HCT116 (cell line): ENCODE measurements at regions not wholly inside any gene's neighbourhood (a gene's known extent, or its start where the extent isn't known, plus 50 kb on each side); places are given as distances from the start of the nearest gene placed in this dataset.

ENCODE experiments used
- ATAC-seq: fragments of 200-7000 bp; cut with Tn5 transposase; 2 replicates; pipeline ENCODE4 v1.9.1; 2020; ENCODE audit warnings: mild to moderate bottlenecking, moderate library complexity
- BruUV-seq: library from RNA; stranded (reverse); fragments of 400-500 nt; replicated peaks from 2 replicates; lab custom pipeline; 2021; lab: Mats Ljungman, UMichigan
- CTCF ChIA-PET: fragments of 300-600 bp; sonication (Branson Sonifier 250); formaldehyde crosslinking; loops from one replicate; lab custom pipeline; 2021; ENCODE audit warnings: antibody characterized with exemption; lab: Charles Lee
- POLR2A ChIA-PET: fragments of 300-600, 350-600 bp; sonication (Branson Sonifier 250); formaldehyde crosslinking; loops from one replicate; lab custom pipeline; 2021; ENCODE audit warnings: antibody characterized with exemption; lab: Charles Lee
- RAD21 ChIA-PET, 2 experiments: fragments of 300-600 bp; sonication (Branson Sonifier 250); formaldehyde crosslinking; loops; one replicate each; lab custom pipeline; 2023; ENCODE audit warnings: low total read pairs in 2 of 2; ENCODE audit not compliant: uncharacterized antibody in 2 of 2, unreplicated experiment in 2 of 2, low non-redundant PET in 1 of 2; lab: Charles Lee
- DNase-seq: peaks from one replicate; pipeline ENCODE4 v3.0.0-alpha.2; 2010; ENCODE audit warnings: low read depth, low spot score
- H2AFZ ChIP-seq: fragments of 200-600 bp; shearing (Covaris generic), sonication (generic); 2 replicates; pipeline ENCODE4 v1.6.1; 2017; ENCODE audit warnings: low read depth, mixed run types, mixed read lengths, antibody characterized with exemption, low read length; ENCODE audit not compliant: poor library complexity, severe bottlenecking
- H3K27ac ChIP-seq: 2 replicates; pipeline ENCODE4 v1.5.1; 2012; ENCODE audit warnings: low read depth, low read length
- H3K27me3 ChIP-seq: fragments of 200-600 bp; sonication (generic); 2 replicates; pipeline ENCODE4 v1.6.1; 2016; ENCODE audit warnings: mixed run types, low read length, mixed read lengths; ENCODE audit not compliant: insufficient read depth
- H3K36me3 ChIP-seq, 2 experiments: fragments of 200-500 bp in 1 of 2; fragments of 200-600 bp in 1 of 2; sonication (Bioruptor generic) in 1 of 2; sonication (generic) in 1 of 2; 2 replicates each; pipeline versions ENCODE4 v1.5.1 to v1.6.1; 2014 to 2016; ENCODE audit warnings: low read length in 2 of 2, inconsistent platforms in 1 of 2, mixed read lengths in 1 of 2, mixed run types in 1 of 2; ENCODE audit not compliant: insufficient read depth in 2 of 2, control insufficient read depth in 1 of 2
- H3K4me1 ChIP-seq, 2 experiments: fragments of 200-600 bp in 1 of 2; sonication (generic) in 1 of 2; 2 replicates each; pipeline versions ENCODE4 v1.5.1 to v1.6.1; 2012 to 2017; ENCODE audit warnings: low read length in 2 of 2, inconsistent platforms in 1 of 2, mild to moderate bottlenecking in 1 of 2, mixed read lengths in 1 of 2, mixed run types in 1 of 2, moderate library complexity in 1 of 2; ENCODE audit not compliant: insufficient read depth in 2 of 2, control insufficient read depth in 1 of 2
- H3K4me2 ChIP-seq: fragments of 200-600 bp; sonication (generic); 2 replicates; pipeline ENCODE4 v1.6.1; 2017; ENCODE audit warnings: mixed run types, low read length, mixed read lengths
- H3K4me3 ChIP-seq, 2 experiments: fragments of 200-600 bp in 1 of 2; sonication (generic) in 1 of 2; replicated peaks in 1 of 2; 2 replicates each; pipeline ENCODE4 v1.5.1; 2011 to 2016; ENCODE audit warnings: low read length in 2 of 2, control low read depth in 1 of 2, low read depth in 1 of 2, mild to moderate bottlenecking in 1 of 2, mixed read lengths in 1 of 2, mixed run types in 1 of 2
- H3K79me2 ChIP-seq: fragments of 200-600 bp; sonication (generic); 2 replicates; pipeline ENCODE4 v1.6.1; 2017; ENCODE audit warnings: mild to moderate bottlenecking, mixed run types, low read length, moderate library complexity, mixed read lengths; ENCODE audit not compliant: insufficient read depth
- H3K9ac ChIP-seq: fragments of 200-600 bp; sonication (generic); 2 replicates; pipeline ENCODE4 v1.6.1; 2016; ENCODE audit warnings: low read length, mixed read lengths
- H3K9me2 ChIP-seq: fragments of 200-600 bp; sonication (generic), shearing (Covaris generic); 2 replicates; pipeline ENCODE4 v1.6.1; 2017; ENCODE audit warnings: mixed run types, mild to moderate bottlenecking, moderate library complexity; ENCODE audit not compliant: insufficient read depth
- H3K9me3 ChIP-seq, 2 experiments: fragments of 200-500 bp in 1 of 2; fragments of 200-600 bp in 1 of 2; sonication (Bioruptor generic) in 1 of 2; sonication (generic) in 1 of 2; 2 replicates each; pipeline ENCODE4 v1.6.1; 2014 to 2017; ENCODE audit warnings: low read length in 2 of 2, mixed read lengths in 2 of 2, inconsistent platforms in 1 of 2, low read depth in 1 of 2, mild to moderate bottlenecking in 1 of 2, mixed run types in 1 of 2, moderate library complexity in 1 of 2; ENCODE audit not compliant: control insufficient read depth in 1 of 2, insufficient read depth in 1 of 2
- H4K20me1 ChIP-seq: fragments of 200-600 bp; sonication (generic), shearing (Covaris generic); 2 replicates; pipeline ENCODE4 v1.6.1; 2017; ENCODE audit warnings: mixed run types, mild to moderate bottlenecking, moderate library complexity; ENCODE audit not compliant: insufficient read depth
- EZH2 ChIP-seq: fragments of 200-600 bp; sonication (generic); IDR thresholded peaks from 2 replicates; pipeline ENCODE4 v1.6.1; 2017; ENCODE audit warnings: antibody characterized with exemption, mixed run types
- EZH2phosphoT487 ChIP-seq: fragments of 200-600 bp; IDR thresholded peaks from 2 replicates; pipeline ENCODE4 v1.6.1; 2018; ENCODE audit warnings: antibody characterized with exemption, borderline replicate concordance
- FOSL1 ChIP-seq: IDR thresholded peaks from 2 replicates; pipeline ENCODE4 v1.6.1; 2012; ENCODE audit warnings: low read depth
- JUND ChIP-seq: IDR thresholded peaks from 2 replicates; pipeline ENCODE4 v1.6.1; 2012
- POLR2A ChIP-seq: IDR thresholded peaks from 2 replicates; pipeline ENCODE4 v1.7.0; 2011; ENCODE audit warnings: borderline replicate concordance; ENCODE audit not compliant: insufficient read depth, insufficient read length; ENCODE audit errors: extremely low read depth
- POLR2AphosphoS5 ChIP-seq: IDR thresholded peaks from 2 replicates; pipeline ENCODE4 v1.6.1; 2011; ENCODE audit warnings: mild to moderate bottlenecking, low read depth, low read length, moderate library complexity
- SIN3A ChIP-seq: IDR thresholded peaks from 2 replicates; pipeline ENCODE4 v1.6.1; 2012; ENCODE audit warnings: low read depth
- SRF ChIP-seq: IDR thresholded peaks from 2 replicates; pipeline ENCODE4 v1.6.1; 2012; ENCODE audit warnings: low read depth
- TCF7L2 ChIP-seq: IDR thresholded peaks from 2 replicates; pipeline ENCODE4 v1.7.0; 2011; ENCODE audit warnings: borderline replicate concordance, inconsistent platforms; ENCODE audit not compliant: insufficient read depth, insufficient read length; ENCODE audit errors: extremely low read depth
- YY1 ChIP-seq: IDR thresholded peaks from 2 replicates; pipeline ENCODE4 v1.6.1; 2011; ENCODE audit warnings: low read length, low read depth, moderate library complexity, mild to moderate bottlenecking; ENCODE audit not compliant: insufficient replicate concordance; ENCODE audit errors: extremely low read depth
- ZFX ChIP-seq: fragments of 450-650 bp; IDR thresholded peaks from 2 replicates; pipeline ENCODE4 v1.6.1; 2017
- ZNF274 ChIP-seq: fragments of 200-500 bp; sonication (Bioruptor generic); IDR thresholded peaks from 2 replicates; pipeline ENCODE4 v1.6.1; 2014; ENCODE audit warnings: mild to moderate bottlenecking, low read depth, low read length, inconsistent platforms
- intact Hi-C: fragments of 100-400 bp; cut with micrococcal nuclease; formaldehyde crosslinking; loops from 2 replicates; pipeline ENCODE4 v1.10.0; 2022
- TF ChIP-seq, protein P1 (sequence below): IDR thresholded peaks from 2 replicates; pipeline ENCODE4 v1.6.1; 2012; ENCODE audit warnings: low read depth
- TF ChIP-seq, protein P2 (sequence below), 3 experiments: fragments of 200-600 bp in 1 of 3; sonication (generic) in 1 of 3; IDR thresholded peaks in 2 of 3; conservative IDR thresholded peaks in 1 of 3; 2 replicates each; pipeline ENCODE4 v1.5.1; 2012 to 2017; ENCODE audit warnings: low read depth in 2 of 3, low read length in 2 of 3, antibody characterized with exemption in 1 of 3, borderline replicate concordance in 1 of 3, control low read depth in 1 of 3, mild to moderate bottlenecking in 1 of 3, mixed read lengths in 1 of 3, mixed run types in 1 of 3, moderate library complexity in 1 of 3; ENCODE audit not compliant: insufficient read depth in 1 of 3

DNA sequence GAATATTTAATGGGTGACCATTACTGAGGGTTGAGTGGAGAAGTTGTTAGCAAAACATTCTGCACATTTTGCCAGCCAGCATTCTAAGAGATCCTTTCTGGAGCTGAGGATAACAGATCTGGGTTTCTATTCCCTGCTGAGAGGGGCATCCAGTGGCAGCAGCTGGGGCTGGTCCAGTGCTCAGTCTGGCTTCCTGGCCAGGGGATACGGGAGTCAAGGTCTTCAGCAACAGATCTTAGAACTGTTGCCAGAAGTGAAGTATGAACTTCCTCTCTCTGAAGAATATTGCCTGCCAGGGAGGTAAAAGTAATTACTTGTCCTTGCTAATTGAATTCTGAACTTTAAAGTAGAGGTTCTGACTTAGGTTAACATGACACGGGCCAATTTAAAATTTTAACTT, 568.4 kb downstream of the REEP3 start:
- Histone ChIP-seq H3K9me2 (no peaks in the 10 kb centered on the region), H3K9ac (no peak overlapping the region), H3K4me2 (no peak overlapping the region), H3K9me3 (no peaks in the 10 kb centered on the region), H2AFZ (no peak overlapping the region), H4K20me1 (no peaks in the 10 kb centered on the region), H3K4me1 (peaks cover 0 to 8% of the 10 kb centered on the region in 2 experiments; a peak in 1 of 4 replicates), H3K4me3 (no peak overlapping the region), H3K27ac (no peak overlapping the region), H3K36me3 (no peaks in the 10 kb centered on the region), H3K27me3 (no peaks in the 10 kb centered on the region), H3K79me2 (no peaks in the 10 kb centered on the region)
- DNase-seq (no peak), ATAC-seq (no peak)
- POLR2A ChIA-PET = no interaction called here
- BruUV-seq = no TSS peak
- RAD21 ChIA-PET = no interaction called here
- peak; percentile 61 for TF ChIP-seq TCF7L2
- no peak for TF ChIP-seq ZFX
- CTCF ChIA-PET = no interaction called here
- intact Hi-C loops = no loop called here

DNA sequence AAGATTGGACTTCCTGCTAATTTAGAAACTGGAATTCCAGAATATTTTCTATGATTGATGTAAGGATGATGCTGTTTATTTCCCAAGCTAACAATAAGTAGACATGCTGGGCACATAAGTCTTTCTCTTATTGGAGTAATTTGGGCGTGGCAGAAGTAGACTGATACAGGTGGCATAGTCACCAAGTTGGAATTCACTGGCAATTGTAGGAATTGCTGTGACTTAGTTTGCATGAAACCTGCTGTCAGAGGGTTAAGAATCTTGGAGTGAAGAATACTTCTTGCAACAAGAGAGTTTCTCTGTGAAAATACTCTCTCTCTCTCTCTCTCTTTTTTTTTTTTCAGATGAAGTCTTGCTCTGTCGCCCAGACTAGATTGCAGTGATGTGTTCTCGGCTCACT, 569.7 kb downstream of the REEP3 start:
- no peaks in the 10 kb centered on the region for H3K27me3 ChIP-seq
- H3K36me3 ChIP-seq = no peaks in the 10 kb centered on the region
- peak overlapping the region; percentile 27; the same call in 1 of the 2 replicates for H3K4me2 ChIP-seq
- H2AFZ ChIP-seq = no peak overlapping the region
- no peak for ATAC-seq
- H3K4me1 ChIP-seq = peaks cover 0 to 8% of the 10 kb centered on the region in 2 experiments; a peak in 1 of 4 replicates
- H3K4me3 ChIP-seq = no peak overlapping the region
- H3K27ac ChIP-seq = no peak overlapping the region
- H3K9me2 ChIP-seq = no peaks in the 10 kb centered on the region
- no peaks in the 10 kb centered on the region for H3K9me3 ChIP-seq
- BruUV-seq = no TSS peak
- DNase-seq = no peak
- CTCF ChIA-PET = no interaction called here
- H3K9ac ChIP-seq = no peak overlapping the region
- no peaks in the 10 kb centered on the region for H3K79me2 ChIP-seq
- no peaks in the 10 kb centered on the region for H4K20me1 ChIP-seq
- RAD21 ChIA-PET = no interaction called here
- intact Hi-C loops = no loop called here
- POLR2A ChIA-PET = no interaction called here
- TF ChIP-seq SIN3A (no peak), POLR2AphosphoS5 (no peak), FOSL1 (no peak), ZNF274 (no peak), EZH2 (no peak), SRF (no peak), YY1 (no peak), POLR2A (no peak), JUND (no peak), EZH2phosphoT487 (no peak)
- TF ChIP-seq, protein P1, sequence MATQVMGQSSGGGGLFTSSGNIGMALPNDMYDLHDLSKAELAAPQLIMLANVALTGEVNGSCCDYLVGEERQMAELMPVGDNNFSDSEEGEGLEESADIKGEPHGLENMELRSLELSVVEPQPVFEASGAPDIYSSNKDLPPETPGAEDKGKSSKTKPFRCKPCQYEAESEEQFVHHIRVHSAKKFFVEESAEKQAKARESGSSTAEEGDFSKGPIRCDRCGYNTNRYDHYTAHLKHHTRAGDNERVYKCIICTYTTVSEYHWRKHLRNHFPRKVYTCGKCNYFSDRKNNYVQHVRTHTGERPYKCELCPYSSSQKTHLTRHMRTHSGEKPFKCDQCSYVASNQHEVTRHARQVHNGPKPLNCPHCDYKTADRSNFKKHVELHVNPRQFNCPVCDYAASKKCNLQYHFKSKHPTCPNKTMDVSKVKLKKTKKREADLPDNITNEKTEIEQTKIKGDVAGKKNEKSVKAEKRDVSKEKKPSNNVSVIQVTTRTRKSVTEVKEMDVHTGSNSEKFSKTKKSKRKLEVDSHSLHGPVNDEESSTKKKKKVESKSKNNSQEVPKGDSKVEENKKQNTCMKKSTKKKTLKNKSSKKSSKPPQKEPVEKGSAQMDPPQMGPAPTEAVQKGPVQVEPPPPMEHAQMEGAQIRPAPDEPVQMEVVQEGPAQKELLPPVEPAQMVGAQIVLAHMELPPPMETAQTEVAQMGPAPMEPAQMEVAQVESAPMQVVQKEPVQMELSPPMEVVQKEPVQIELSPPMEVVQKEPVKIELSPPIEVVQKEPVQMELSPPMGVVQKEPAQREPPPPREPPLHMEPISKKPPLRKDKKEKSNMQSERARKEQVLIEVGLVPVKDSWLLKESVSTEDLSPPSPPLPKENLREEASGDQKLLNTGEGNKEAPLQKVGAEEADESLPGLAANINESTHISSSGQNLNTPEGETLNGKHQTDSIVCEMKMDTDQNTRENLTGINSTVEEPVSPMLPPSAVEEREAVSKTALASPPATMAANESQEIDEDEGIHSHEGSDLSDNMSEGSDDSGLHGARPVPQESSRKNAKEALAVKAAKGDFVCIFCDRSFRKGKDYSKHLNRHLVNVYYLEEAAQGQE = no peak
- TF ChIP-seq, protein P2, sequence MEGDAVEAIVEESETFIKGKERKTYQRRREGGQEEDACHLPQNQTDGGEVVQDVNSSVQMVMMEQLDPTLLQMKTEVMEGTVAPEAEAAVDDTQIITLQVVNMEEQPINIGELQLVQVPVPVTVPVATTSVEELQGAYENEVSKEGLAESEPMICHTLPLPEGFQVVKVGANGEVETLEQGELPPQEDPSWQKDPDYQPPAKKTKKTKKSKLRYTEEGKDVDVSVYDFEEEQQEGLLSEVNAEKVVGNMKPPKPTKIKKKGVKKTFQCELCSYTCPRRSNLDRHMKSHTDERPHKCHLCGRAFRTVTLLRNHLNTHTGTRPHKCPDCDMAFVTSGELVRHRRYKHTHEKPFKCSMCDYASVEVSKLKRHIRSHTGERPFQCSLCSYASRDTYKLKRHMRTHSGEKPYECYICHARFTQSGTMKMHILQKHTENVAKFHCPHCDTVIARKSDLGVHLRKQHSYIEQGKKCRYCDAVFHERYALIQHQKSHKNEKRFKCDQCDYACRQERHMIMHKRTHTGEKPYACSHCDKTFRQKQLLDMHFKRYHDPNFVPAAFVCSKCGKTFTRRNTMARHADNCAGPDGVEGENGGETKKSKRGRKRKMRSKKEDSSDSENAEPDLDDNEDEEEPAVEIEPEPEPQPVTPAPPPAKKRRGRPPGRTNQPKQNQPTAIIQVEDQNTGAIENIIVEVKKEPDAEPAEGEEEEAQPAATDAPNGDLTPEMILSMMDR (IDR thresholded peaks at IDR 0.05 in 2 of 3, conservative IDR thresholded peaks at IDR 0.05 in 1 of 3; ENCODE audit: borderline replicate concordance in 1 of 3, insufficient read depth in 1 of 3, low read depth in 2 of 3, low read length in 2 of 3) = no peak
